ENCODE measurements at regions not wholly inside any gene's neighbourhood (a gene's known extent, or its start where the extent isn't known, plus 50 kb on each side); places are given as distances from the start of the nearest gene placed in this dataset.

GRCh38 chr1:223000632-223001031 is 142.4 kb downstream of the TLR5 start:
- H2AFZ ChIP-seq (ENCODE audit: low read depth, low read length) = no peak overlapping the region
- H3K4ac ChIP-seq (ENCODE audit: low read depth in 1 of 2, low read length in 2 of 2) = no peak overlapping the region
- H2AK5ac ChIP-seq (ENCODE audit: low read length, severe bottlenecking) = no peak overlapping the region
- no peak overlapping the region for H2BK15ac ChIP-seq (ENCODE audit: low read depth, poor library complexity, severe bottlenecking)
- H3K79me1 ChIP-seq (replicated peaks; ENCODE audit: low read length, poor library complexity, severe bottlenecking) = no peaks in the 10 kb centered on the region
- no peaks in the 10 kb centered on the region for H3K4me1 ChIP-seq (ENCODE audit: control insufficient read depth, insufficient read depth, low read depth, low read length)
- H3K9ac ChIP-seq (ENCODE audit: low read length) = no peak overlapping the region
- H3K23ac ChIP-seq (ENCODE audit: low read length in 2 of 2) = no peak overlapping the region
- no peak overlapping the region for H3K27ac ChIP-seq (ENCODE audit: low read length, poor library complexity, severe bottlenecking)
- no peak overlapping the region for H3K4me2 ChIP-seq (ENCODE audit: low read length, poor library complexity, severe bottlenecking)
- H2BK12ac ChIP-seq (ENCODE audit: low read length in 2 of 2) = no peak overlapping the region
- no peaks in the 10 kb centered on the region for H3K27me3 ChIP-seq (ENCODE audit: control insufficient read depth in 1 of 2, insufficient read depth in 1 of 2, low read length in 2 of 2)
- H3K14ac ChIP-seq (ENCODE audit: low read length in 2 of 2) = no peak overlapping the region
- H3K36me3 ChIP-seq (ENCODE audit: control insufficient read depth in 1 of 2, insufficient read depth in 2 of 2, low read depth in 1 of 2, low read length in 2 of 2) = peaks cover 20 to 65% of the 10 kb centered on the region in 2 experiments
- H2BK120ac ChIP-seq (ENCODE audit: low read depth, low read length) = no peak overlapping the region
- H3K18ac ChIP-seq (ENCODE audit: low read depth in 1 of 2, low read length in 2 of 2) = no peak overlapping the region
- H3K4me3 ChIP-seq (ENCODE audit: insufficient read depth in 1 of 2, low read depth in 1 of 2, low read length in 2 of 2) = no peak overlapping the region
- no peaks in the 10 kb centered on the region for H3K9me3 ChIP-seq (ENCODE audit: control insufficient read depth, low read length)
- no peak for DNase-seq
- H4K91ac ChIP-seq (ENCODE audit: low read length) = no peak overlapping the region
- no peak overlapping the region for H2BK5ac ChIP-seq (ENCODE audit: low read depth, low read length, poor library complexity, severe bottlenecking)
- H4K8ac ChIP-seq (ENCODE audit: low read length) = no peak overlapping the region

GRCh38 chr1:223001653-223002634 is 141.1 kb downstream of the TLR5 start:
- H3K36me3 ChIP-seq (ENCODE audit: control insufficient read depth in 1 of 2, insufficient read depth in 2 of 2, low read depth in 1 of 2, low read length in 2 of 2) = peaks cover 20 to 66% of the 10 kb centered on the region in 2 experiments
- no peak overlapping the region for H3K4me2 ChIP-seq (ENCODE audit: low read length, poor library complexity, severe bottlenecking)
- H3K14ac ChIP-seq (ENCODE audit: low read length in 2 of 2) = no peak overlapping the region
- H3K4me3 ChIP-seq (ENCODE audit: insufficient read depth in 1 of 2, low read depth in 1 of 2, low read length in 2 of 2) = no peak overlapping the region
- no peak overlapping the region for H4K8ac ChIP-seq (ENCODE audit: low read length)
- no peaks in the 10 kb centered on the region for H3K79me1 ChIP-seq (replicated peaks; ENCODE audit: low read length, poor library complexity, severe bottlenecking)
- H4K91ac ChIP-seq (ENCODE audit: low read length) = no peak overlapping the region
- no peak overlapping the region for H3K23ac ChIP-seq (ENCODE audit: low read length in 2 of 2)
- H2BK120ac ChIP-seq (ENCODE audit: low read depth, low read length) = no peak overlapping the region
- no peak overlapping the region for H2BK5ac ChIP-seq (ENCODE audit: low read depth, low read length, poor library complexity, severe bottlenecking)
- H3K27me3 ChIP-seq (ENCODE audit: control insufficient read depth in 1 of 2, insufficient read depth in 1 of 2, low read length in 2 of 2) = no peaks in the 10 kb centered on the region
- no peak overlapping the region for H3K27ac ChIP-seq (ENCODE audit: low read length, poor library complexity, severe bottlenecking)
- H3K18ac ChIP-seq (ENCODE audit: low read depth in 1 of 2, low read length in 2 of 2) = no peak overlapping the region
- no peak overlapping the region for H2BK15ac ChIP-seq (ENCODE audit: low read depth, poor library complexity, severe bottlenecking)
- H2AFZ ChIP-seq (ENCODE audit: low read depth, low read length) = no peak overlapping the region
- WGBS = 91% methylated on average over 6 of the region's 9 CpGs
- no peak overlapping the region for H2AK5ac ChIP-seq (ENCODE audit: low read length, severe bottlenecking)
- H3K9me3 ChIP-seq (ENCODE audit: control insufficient read depth, low read length) = no peaks in the 10 kb centered on the region
- H3K4me1 ChIP-seq (ENCODE audit: control insufficient read depth, insufficient read depth, low read depth, low read length) = peaks cover 2% of the 10 kb centered on the region
- DNase-seq = no peak
- no peak overlapping the region for H3K4ac ChIP-seq (ENCODE audit: low read depth in 1 of 2, low read length in 2 of 2)
- H3K9ac ChIP-seq (ENCODE audit: low read length) = no peak overlapping the region
- H2BK12ac ChIP-seq (ENCODE audit: low read length in 2 of 2) = no peak overlapping the region

- Histone ChIP-seq H3K9me3 (ENCODE audit: control insufficient read depth, low read length) (no peaks in the 10 kb centered on the region), H2BK120ac (ENCODE audit: low read depth, low read length) (no peak overlapping the region), H4K91ac (ENCODE audit: low read length) (no peak overlapping the region), H3K4ac (ENCODE audit: low read depth in 1 of 2, low read length in 2 of 2) (no peak overlapping the region), H3K9ac (ENCODE audit: low read length) (no peak overlapping the region), H3K79me1 (replicated peaks; ENCODE audit: low read length, poor library complexity, severe bottlenecking) (no peaks in the 10 kb centered on the region), H2BK5ac (ENCODE audit: low read depth, low read length, poor library complexity, severe bottlenecking) (no peak overlapping the region), H2AK5ac (ENCODE audit: low read length, severe bottlenecking) (no peak overlapping the region), H3K23ac (ENCODE audit: low read length in 2 of 2) (no peak overlapping the region), H3K36me3 (ENCODE audit: control insufficient read depth in 1 of 2, insufficient read depth in 2 of 2, low read depth in 1 of 2, low read length in 2 of 2) (peaks cover 20 to 61% of the 10 kb centered on the region in 2 experiments), H3K27ac (ENCODE audit: low read length, poor library complexity, severe bottlenecking) (no peak overlapping the region), H3K18ac (ENCODE audit: low read depth in 1 of 2, low read length in 2 of 2) (no peak overlapping the region), H2BK12ac (ENCODE audit: low read length in 2 of 2) (no peak overlapping the region), H4K8ac (ENCODE audit: low read length) (no peak overlapping the region), H3K27me3 (ENCODE audit: control insufficient read depth in 1 of 2, insufficient read depth in 1 of 2, low read length in 2 of 2) (no peaks in the 10 kb centered on the region), H2AFZ (ENCODE audit: low read depth, low read length) (no peak overlapping the region), H3K4me2 (ENCODE audit: low read length, poor library complexity, severe bottlenecking) (no peak overlapping the region), H3K4me1 (ENCODE audit: control insufficient read depth, insufficient read depth, low read depth, low read length) (peaks cover 4% of the 10 kb centered on the region), H3K4me3 (ENCODE audit: insufficient read depth in 1 of 2, low read depth in 1 of 2, low read length in 2 of 2) (no peak overlapping the region), H2BK15ac (ENCODE audit: low read depth, poor library complexity, severe bottlenecking) (no peak overlapping the region), H3K14ac (ENCODE audit: low read length in 2 of 2) (no peak overlapping the region)
- 98% methylated on average over 9 of the region's 9 CpGs for WGBS
- DNase-seq = no peak
These were observed 139.5 kb downstream of the TLR5 start for GRCh38 chr1:223003549-223003948.

GRCh38 chr1:223006371-223006770 is 136.7 kb downstream of the TLR5 start:
- no peak overlapping the region for H3K4ac ChIP-seq (ENCODE audit: low read depth in 1 of 2, low read length in 2 of 2)
- H3K4me1 ChIP-seq (ENCODE audit: control insufficient read depth, insufficient read depth, low read depth, low read length) = peaks cover 5% of the 10 kb centered on the region
- H4K8ac ChIP-seq (ENCODE audit: low read length) = no peak overlapping the region
- no peak overlapping the region for H3K23ac ChIP-seq (ENCODE audit: low read length in 2 of 2)
- no peak for DNase-seq
- H2BK12ac ChIP-seq (ENCODE audit: low read length in 2 of 2) = no peak overlapping the region
- no peaks in the 10 kb centered on the region for H3K27me3 ChIP-seq (ENCODE audit: control insufficient read depth in 1 of 2, insufficient read depth in 1 of 2, low read length in 2 of 2)
- H2AFZ ChIP-seq (ENCODE audit: low read depth, low read length) = no peak overlapping the region
- no peak overlapping the region for H3K27ac ChIP-seq (ENCODE audit: low read length, poor library complexity, severe bottlenecking)
- no peak overlapping the region for H3K14ac ChIP-seq (ENCODE audit: low read length in 2 of 2)
- no peak overlapping the region for H2BK120ac ChIP-seq (ENCODE audit: low read depth, low read length)
- peaks cover 20 to 50% of the 10 kb centered on the region in 2 experiments for H3K36me3 ChIP-seq (ENCODE audit: control insufficient read depth in 1 of 2, insufficient read depth in 2 of 2, low read depth in 1 of 2, low read length in 2 of 2)
- H2BK5ac ChIP-seq (ENCODE audit: low read depth, low read length, poor library complexity, severe bottlenecking) = no peak overlapping the region
- no peak overlapping the region for H3K4me3 ChIP-seq (ENCODE audit: insufficient read depth in 1 of 2, low read depth in 1 of 2, low read length in 2 of 2)
- no peaks in the 10 kb centered on the region for H3K79me1 ChIP-seq (replicated peaks; ENCODE audit: low read length, poor library complexity, severe bottlenecking)
- no peak overlapping the region for H3K18ac ChIP-seq (ENCODE audit: low read depth in 1 of 2, low read length in 2 of 2)
- no peak overlapping the region for H2AK5ac ChIP-seq (ENCODE audit: low read length, severe bottlenecking)
- no peak overlapping the region for H3K4me2 ChIP-seq (ENCODE audit: low read length, poor library complexity, severe bottlenecking)
- no peak overlapping the region for H3K9ac ChIP-seq (ENCODE audit: low read length)
- no peak overlapping the region for H2BK15ac ChIP-seq (ENCODE audit: low read depth, poor library complexity, severe bottlenecking)
- H3K9me3 ChIP-seq (ENCODE audit: control insufficient read depth, low read length) = no peaks in the 10 kb centered on the region
- WGBS = 96% methylated on average over 5 of the region's 5 CpGs
- no peak overlapping the region for H4K91ac ChIP-seq (ENCODE audit: low read length)

All from mesenchymal stem cell (in vitro differentiated cells and primary cell).